Neural cell (in vitro differentiated cells): ENCODE measurements at regions not wholly inside any gene's neighbourhood (a gene's known extent, or its start where the extent isn't known, plus 50 kb on each side); places are given as distances from the start of the nearest gene placed in this dataset.

ENCODE experiments used
- CTCF ChIP-seq: fragments of 450-650 bp; IDR thresholded peaks from 2 replicates; pipeline ENCODE4 v1.5.1; 2014; ENCODE audit warnings: antibody characterized with exemption, mild to moderate bottlenecking, moderate library complexity; ENCODE audit not compliant: poor library complexity, severe bottlenecking
- EP300 ChIP-seq: fragments of 450-650 bp; conservative IDR thresholded peaks from 2 replicates; pipeline ENCODE4 v1.6.1; 2014; ENCODE audit warnings: antibody characterized with exemption, mild to moderate bottlenecking, moderate library complexity; ENCODE audit not compliant: poor library complexity, severe bottlenecking
- EZH2 ChIP-seq: fragments of 200-600, 300-800 bp; shearing (Covaris generic), sonication (generic); IDR thresholded peaks from 2 replicates; pipeline ENCODE4 v1.6.1; 2014; ENCODE audit warnings: antibody characterized with exemption, low read length, borderline replicate concordance, mild to moderate bottlenecking; ENCODE audit not compliant: insufficient read depth, poor library complexity, severe bottlenecking
- RAD21 ChIP-seq: fragments of 450-650 bp; conservative IDR thresholded peaks from 2 replicates; pipeline ENCODE4 v1.6.1; 2014; ENCODE audit warnings: antibody characterized with exemption, mild to moderate bottlenecking, moderate library complexity

GRCh38 chr6:88276331-88276730 lies 110.2 kb upstream of the CNR1 start:
- no peak for TF ChIP-seq CTCF
- TF ChIP-seq EZH2: no peak
- no peak for TF ChIP-seq RAD21
- no peak for TF ChIP-seq EP300
